ENCODE measurements at regions not wholly inside any gene's neighbourhood (a gene's known extent, or its start where the extent isn't known, plus 50 kb on each side); places are given as distances from the start of the nearest gene placed in this dataset.

DNA sequence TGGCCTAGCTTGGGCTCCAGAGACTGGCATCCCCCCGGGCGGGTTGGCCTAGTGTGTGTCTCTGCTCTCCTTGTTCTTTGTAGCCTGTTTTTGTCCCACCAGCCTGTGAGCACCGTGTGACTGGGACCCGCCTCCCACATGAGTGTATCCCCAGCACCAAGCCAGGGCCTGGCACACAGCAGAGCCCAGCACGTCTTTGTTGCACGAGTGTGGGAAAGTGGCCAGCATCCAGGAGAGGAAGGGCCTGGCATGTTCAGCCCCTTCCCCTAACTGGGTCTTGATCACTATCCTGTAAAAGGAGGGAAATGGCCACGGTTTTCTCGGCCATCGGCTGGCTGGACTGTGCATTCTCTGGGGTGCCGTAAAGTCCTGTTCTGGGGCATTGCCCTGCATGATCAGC is 290.1 kb downstream of the BMP7 start:
- DNase-seq = no peak

DNA sequence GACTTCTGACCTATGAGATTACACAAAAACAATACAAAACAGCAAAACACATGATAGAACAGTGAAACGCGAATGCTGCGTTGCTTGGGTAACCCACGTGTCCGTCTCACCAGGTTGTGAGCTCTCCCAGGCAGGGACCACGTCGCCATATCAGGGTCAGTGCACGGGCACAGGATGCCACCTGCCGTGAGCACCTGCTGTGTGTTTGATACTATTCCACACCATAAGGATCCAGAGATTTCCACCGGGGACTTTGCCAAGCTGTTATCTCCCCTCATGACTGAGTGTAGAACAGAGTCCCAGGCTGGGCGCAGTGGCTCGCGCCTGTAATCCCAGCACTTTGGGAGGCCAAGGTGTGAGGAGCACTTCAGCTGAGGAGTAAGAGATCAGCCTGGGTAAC is 288.0 kb downstream of the BMP7 start:
- DNase-seq = no peak

DNA sequence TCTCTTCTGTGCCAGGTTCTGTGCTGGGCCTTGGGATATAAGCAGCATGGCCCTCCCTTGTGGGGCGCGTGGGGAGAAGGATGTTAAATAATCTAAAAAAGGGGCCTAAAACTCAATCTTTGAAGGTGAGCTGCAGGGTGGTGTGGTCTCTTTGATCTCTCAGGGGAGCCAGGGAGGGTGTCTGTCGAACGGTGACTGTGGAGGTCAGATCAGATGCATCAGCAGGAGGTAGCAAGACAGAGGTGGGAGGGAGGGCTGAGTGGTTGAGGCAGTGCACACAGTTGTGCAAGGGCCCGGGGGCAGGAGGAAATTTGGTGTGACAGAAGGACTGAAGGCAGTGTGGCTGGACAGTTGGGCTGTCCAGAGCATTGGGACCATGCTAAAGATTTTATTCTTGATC is 287.3 kb downstream of the BMP7 start:
- no peak for DNase-seq

DNA sequence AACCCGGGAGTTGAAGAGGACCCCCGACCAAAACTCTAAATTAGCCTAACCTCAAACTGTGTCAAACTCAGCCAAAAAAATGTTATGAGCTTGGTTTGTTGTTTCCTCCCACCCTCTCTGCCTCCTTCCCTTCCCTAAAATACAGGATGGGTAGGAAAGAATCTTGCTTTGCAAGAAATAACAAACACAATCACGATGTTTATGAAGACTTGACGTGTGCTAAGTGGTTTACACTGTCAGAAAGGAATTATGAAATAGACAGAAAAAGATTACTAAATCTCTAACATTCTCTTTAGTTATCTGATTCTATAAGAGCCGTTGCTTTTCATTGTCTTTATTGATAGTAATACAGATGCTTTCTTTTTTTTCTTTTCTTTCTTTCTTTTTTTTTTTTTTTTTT is 285.1 kb downstream of the BMP7 start:
- DNase-seq = no peak

DNA sequence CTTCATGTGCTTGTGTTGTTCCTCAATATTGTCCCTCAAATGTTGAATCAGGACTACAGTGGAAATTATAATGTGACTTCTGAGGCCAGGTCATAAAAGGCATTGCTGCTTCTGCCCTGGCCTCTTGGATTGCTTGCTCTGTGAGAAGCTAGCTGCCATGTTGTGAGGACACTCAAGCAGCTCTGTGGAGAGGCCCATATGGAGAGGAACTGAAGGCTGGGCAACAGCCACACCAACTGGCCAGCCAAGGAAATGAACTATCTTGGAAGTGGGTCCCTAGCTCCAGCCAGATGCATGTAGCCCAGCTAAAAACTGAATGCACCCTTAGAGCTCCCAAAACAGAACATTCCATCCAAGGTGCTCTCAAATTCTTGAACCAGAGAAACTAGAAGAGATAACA is 282.6 kb downstream of the BMP7 start:
- no peak for DNase-seq

DNA sequence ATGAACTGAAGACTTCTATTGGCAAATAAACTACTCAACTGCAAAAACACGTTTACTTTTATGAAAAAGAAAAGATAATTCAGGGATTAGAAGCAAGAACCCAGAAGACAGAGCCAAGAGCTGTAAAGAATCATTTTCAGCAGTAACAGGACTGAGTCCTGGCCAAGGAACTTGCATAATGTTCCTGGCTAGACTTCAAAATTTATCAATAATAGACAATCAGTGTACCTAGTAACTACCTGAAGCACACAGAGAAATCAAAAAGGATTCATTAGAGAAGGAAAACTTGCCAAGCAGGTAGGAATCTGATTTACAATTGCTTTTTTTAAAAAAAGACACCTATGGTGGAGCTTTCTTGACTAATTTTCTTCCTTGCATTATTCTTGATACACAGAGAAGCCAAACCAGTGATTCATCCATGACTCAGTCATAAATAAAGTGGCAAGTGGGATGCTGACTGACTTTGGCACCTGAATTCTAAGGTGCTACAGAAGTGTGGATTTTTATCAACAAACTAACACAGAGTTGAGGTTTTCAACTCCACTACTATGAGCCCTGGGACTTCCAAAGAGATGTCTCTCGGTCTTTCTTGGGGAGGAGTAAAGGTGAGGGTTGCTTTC is 281.3 kb downstream of the BMP7 start:
- no peak for DNase-seq

DNA sequence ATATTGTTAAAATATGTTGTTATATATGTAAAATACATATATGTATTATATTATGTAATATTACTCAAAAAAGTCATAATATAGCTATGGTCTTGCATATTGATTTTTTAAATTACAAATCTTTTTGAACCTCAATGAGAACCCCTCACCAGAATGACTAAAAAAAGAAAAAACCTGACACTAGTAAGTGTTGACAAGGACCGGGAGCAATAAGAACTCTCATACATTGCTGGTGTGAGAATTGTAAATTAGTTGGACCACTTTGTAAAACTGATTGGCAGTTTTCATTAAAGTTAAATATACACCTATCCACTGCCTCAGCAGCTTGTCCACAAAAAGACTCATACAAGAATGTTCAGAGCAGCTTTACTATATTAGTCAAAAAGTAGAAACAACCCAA is 280.0 kb downstream of the BMP7 start:
- no peak for DNase-seq

DNA sequence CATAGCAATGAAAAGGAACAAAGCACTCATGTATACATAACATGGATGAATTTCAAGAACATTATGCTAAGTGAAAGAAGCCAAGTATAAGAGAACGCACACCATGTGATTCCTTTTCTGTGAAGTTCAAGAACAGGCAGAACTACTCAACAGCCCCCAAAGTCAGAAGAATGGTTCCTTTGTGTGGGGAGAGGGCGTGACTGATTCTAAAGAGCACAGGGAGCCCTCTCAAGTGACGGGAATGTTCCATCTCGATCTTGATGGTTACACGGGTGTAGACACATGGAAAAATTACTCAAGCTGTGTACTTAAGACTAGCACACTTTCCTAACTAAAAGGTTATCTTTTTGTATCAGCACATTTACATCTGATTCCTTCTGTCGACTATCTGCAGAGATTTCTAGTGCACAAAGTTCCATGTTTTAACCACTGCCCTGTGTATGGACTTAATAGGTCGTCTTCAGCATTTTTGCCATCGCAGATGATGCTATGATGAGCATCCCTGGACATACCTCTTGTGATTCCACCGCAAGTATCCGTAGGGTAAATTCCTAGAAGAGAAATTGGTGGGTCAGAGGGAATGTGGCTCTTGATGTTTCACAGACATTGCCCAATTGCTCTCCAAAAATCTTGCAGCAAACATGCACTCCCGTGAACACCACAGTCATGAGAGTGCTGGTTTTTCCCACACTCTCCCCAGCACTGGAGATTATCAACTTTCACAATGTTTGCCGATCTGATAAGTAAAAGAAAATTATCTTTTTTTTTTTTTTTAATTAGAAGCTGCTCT is 279.3 kb downstream of the BMP7 start:
- DNase-seq = no peak

DNA sequence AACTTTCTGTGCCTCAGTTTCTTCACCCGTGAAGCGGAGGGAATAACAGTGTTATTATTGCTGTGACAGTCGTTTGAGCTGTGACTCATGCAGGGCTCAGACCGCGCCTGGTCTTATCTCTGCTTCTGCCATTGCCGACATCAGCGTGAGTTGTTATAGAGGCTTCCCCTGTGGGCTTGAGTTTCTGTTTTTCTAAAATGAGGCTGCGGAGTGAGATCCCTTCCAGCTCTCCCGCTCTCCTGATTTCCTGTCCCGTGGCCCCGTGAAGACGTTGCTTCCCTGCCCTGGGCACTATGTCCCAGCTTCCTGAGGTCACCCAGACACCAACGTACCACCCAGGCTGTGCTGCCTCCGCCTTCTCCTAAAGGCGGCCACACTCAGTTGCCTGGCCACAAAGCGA is 278.5 kb downstream of the BMP7 start:
- DNase-seq = no peak

DNA sequence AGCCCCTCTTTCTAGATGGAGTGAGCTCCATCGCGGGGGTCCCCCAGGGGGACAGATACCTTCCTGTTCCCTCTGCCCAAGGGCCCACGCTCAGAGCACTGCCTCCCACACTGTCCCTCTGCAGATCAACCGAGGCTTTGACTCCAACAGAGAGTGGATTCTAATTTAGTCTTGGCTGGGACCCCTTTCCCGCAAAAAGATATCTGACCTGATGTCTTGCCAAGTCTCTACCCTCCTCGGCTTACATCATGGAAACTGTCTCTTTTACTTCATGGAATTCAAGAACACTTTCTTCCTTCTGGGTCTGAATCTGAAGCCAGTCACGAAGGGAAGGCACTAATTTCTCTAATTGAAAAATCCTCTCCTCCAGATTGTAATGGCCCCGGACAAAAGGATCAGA is 278.0 kb downstream of the BMP7 start:
- DNase-seq = no peak

DNA sequence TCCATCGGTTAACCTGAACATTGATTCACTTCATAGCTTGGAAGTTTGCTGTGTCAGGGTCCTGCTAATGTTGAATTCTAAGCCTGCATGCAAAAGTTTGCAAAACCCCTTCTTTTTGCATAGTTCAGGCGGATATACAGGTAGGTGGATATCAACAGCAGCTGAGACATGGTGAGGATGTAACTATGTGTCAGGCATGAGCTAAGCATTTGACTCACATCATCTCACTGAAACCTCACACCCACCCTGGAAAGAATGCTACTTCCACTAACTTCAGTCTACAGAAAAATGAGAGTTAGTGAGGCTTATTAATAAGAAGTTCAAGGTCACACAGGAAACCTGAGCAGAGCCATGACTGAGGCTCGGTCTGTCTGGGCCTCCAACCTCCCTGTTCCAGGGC is 276.9 kb downstream of the BMP7 start:
- DNase-seq = no peak

DNA sequence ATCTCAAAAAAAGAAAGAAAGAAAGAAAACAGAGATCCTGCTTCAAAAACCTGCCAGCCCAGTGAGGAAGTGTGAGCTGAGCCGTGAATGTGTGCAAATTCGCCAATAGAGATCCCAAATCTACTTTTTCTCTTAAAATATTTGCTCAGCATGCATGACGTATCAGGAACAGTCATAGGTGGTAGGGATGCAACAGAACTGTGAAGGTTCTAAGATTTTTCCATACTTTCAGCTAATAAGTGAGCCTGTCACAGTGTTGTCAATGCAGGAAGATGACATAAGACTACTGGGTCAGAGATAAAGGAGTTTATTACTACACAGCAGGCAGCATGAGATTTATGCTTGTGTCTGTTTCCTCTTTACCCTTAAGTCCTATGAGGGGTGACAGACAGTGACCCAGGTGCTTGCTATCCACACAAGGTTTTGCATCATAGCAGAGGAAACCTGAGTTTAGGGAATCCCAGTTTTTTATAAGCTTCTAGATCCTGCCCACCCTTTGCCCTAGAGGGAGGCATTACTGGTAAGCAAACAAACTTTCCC is 273.4 kb downstream of the BMP7 start:
- DNase-seq = no peak

DNA sequence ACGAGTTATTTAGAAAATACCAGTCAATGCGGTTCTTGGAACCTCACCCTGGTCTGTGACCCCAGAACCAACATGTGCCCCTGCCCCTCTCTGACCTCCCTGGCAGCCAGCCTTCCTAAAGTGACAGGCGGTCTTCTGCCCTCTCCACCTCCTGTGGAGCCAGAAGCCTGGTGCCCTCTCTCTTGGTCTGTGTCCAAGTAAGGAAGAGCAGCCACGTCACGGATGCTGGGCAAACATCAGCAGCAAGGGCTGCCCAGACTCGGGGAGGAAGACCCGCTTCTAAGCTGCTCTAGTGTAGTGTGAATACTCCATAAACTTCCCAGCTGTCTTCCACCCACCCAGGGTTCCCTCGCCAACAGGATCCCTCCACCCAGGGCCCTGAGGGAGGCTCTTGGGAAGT is 272.4 kb downstream of the BMP7 start:
- DNase-seq = no peak

DNA sequence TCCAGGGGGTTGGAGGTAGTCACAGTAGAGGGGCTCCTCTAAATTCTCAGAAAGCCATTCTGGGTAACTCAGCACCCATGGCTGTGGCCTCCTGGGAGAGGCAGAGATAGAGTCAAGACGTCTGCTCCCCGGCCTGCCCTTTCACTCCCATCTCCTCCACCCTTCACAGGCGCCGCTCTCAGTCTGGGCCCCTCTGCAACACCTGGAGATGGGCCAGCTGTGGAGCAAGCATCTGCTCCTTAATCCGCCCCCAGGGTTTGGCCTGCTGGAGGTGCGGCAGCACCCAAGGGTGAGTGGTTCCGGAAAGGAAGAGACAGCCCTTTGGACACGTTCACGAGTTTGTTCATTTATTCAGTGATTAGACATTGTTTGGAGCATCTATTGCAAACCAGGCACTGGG is 271.3 kb downstream of the BMP7 start:
- DNase-seq = no peak

DNA sequence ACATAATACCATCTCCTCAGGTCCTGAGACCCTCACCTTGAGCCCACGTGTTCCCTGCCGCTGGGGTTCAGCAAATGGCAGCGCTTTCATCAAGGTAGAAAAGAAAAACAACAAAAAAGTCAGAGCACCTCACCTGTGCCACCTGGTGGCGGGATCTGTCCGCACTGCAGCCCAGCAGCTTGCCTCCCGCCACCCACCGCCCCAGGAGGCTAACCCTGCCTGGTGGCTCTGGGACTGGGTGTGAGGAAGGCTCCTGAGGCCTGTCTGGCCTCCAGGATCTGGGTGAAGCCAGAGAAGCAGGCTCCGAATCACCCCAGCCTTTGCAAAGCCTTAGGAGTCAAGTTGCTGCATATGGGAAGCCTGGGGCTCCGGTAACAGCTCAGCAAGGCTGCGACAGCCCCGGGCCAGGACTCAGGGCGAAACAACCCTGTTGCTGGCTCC is 270.8 kb downstream of the BMP7 start:
- no peak for DNase-seq

DNA sequence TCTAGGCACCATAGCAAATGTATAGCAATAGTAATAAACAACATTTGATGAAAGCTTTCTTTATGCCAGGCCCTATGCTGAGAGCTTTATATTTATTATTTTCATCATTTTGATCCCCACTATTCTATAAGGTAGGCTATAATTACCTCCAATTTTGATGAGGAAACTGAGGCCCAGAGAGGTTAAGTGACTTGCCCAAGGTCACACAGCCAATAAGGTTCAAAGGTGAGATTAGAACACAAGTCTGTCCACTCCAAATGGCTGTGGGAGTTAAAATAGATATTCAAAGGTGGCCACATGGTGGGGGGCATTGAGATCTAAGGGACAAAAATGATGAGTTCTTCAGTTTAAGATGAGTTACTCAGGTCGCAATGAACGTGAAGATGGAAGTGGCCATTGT is 269.9 kb downstream of the BMP7 start:
- no peak for DNase-seq

DNA sequence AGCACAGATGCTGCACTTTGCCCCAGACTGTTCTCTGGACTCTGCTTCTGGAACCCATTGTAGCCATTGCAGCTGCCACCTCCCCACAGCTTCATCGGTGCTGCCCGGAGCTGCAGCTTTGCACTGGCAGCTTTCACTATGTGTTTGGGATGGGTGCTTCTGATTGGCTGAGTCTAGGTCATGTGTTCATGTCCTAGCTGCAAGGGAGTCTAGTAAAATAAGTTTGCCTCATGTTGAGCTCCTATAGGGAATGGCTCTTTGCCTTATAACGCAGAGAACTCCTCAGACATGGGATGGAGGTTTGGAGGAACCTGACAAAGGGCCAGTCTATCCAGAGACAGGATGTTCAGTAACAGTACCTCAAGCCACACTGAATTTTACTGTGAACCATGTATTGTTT is 268.0 kb downstream of the BMP7 start:
- no peak for DNase-seq

DNA sequence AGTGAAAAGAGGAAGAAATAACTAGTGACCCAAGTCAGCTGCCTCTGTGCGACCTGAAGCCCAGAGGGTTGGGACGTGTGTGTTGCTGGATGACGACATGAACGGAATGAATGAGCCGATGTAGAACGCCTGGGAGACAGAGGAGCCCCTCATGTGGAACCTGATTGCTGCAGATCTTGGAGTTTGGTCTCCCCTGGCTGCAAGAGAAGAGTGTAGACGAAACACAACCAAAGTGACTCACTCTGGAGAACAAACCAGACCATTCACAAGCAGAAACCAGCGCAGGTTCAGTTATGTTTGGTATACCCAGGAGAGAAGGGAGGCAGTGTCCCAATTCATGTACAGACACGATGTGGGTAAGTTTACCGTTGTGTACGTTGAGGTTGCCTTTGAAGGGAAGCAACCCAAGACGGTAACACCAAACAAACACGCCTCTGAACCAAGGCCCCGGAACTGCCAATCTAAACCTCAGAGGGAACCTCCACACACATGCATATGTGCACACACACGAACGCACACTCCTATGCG is 265.9 kb downstream of the BMP7 start:
- DNase-seq = no peak

DNA sequence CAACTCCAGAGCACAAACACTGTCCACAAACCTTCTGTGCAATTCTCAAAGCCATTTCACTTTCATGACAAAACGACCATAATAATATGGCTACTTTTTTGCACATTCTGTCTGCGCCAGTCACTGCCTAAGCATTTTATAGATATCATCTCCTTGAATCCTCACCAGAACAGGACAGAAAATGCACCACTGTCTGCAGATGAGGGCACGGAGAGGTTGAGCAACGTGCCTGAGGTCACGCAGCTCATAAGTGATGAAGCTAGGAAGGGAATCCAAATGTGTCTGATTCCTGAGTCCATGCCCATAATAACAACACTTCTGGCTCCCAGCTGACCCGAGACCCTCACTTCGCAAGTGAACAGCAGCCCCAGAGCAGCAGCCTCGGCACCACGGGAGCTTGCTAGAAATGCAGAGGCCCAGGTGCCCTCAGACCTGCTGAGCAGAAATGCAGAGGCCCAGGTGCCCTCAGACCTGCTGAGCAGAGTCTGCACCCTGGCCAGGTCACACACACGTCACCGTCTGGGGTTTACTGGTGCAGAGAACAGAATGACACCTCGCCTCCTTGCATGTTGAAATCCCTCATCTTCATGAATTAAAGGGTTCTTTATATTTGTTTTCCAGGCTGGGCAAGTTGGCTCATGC is 265.2 kb downstream of the BMP7 start:
- no peak for DNase-seq

DNA sequence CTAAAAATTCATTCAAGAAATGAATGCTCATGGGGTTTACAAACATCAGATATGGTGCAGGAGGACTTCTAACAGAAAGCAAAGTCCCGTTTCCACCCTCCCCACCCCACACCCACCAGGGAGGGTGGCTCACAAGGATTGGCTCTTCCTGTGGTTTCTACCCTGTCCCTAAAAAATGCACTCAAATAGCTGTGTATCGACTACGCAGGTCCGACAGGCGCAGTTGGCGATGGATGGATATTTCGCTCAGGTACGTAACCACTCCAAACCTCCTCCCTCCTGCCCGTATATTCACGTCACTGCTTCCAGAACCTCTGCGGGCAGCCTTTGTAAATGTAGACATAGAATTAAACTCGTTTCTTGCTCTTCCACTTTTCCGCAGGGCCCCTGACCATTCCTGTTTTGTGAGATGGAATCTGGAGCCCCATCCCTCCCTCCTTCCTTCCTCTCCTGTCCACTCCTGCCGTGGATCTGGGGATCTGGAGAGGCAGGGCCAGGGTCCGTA is 264.3 kb downstream of the BMP7 start:
- DNase-seq = no peak

DNA sequence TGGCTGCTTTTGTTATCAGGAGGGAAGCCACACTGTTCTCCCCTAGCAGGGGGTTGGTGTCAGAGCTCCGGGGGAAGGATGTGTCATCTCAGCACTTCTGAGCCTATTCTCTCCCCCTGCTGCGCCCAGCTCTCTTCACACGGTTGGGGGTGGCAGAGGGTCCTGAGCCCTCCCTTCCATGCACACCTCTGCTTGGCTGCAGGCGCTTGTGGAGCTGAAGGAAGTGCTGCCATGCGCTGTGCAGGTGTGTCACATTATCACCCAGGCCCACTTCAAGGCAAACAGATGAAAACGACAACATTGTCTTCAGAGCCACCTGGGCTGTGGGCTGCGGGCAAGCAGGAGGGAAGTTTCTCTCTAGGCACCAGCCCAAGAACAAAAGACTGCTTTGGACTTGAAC is 263.4 kb downstream of the BMP7 start:
- DNase-seq = no peak

DNA sequence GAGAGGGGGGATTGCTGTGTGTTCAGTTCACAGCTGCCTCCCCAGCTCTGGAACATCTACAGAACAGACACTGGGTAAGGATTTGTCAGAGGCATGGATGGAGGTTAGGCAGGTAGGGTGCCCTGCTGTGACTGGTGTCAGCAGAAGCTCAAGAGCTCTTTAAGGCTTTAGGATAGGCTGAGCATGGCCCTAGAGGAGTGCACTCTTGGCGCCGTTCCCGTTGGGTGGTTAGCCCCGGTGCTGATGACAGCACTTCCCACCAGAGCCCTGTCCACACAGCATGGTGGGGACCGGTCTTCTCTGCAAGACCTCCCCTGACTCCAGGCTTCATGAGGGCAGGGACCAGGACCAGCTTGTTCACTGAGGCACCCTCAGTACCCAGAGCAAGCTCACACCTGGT is 262.0 kb downstream of the BMP7 start:
- DNase-seq = no peak
